SK-N-SH (cell line): ENCODE measurements at regions not wholly inside any gene's neighbourhood (a gene's known extent, or its start where the extent isn't known, plus 50 kb on each side); places are given as distances from the start of the nearest gene placed in this dataset.

Experiments
- CTCF ChIA-PET: fragments of 300-600, 350-600 bp; formaldehyde crosslinking; extraction: SDS; loops from one replicate; lab custom pipeline; 2021; lab: Yijun Ruan, JAX
- POLR2A ChIA-PET: fragments of 350-600 bp; sonication (Branson Sonifier 250); formaldehyde crosslinking; extraction: SDS; loops from one replicate; lab custom pipeline; 2020; ENCODE audit warnings: antibody characterized with exemption, inconsistent platforms; lab: Yijun Ruan, JAX
- DNase-seq: peaks from one replicate; pipeline ENCODE4 v3.0.0; 2012
- H2AFZ ChIP-seq: fragments of 200-600 bp; sonication (generic); 2 replicates; pipeline ENCODE4 v1.8.1; 2016; ENCODE audit warnings: antibody characterized with exemption, mild to moderate bottlenecking, low read depth
- H3F3A ChIP-seq: fragments of 200-600 bp; sonication (generic); replicated peaks from 2 replicates; pipeline ENCODE3; 2016; ENCODE audit warnings: antibody characterized with exemption, mild to moderate bottlenecking; ENCODE audit not compliant: insufficient read depth
- H3K27ac ChIP-seq, 2 experiments: fragments of 200-500 bp in 1 of 2; fragments of 200-600 bp in 1 of 2; sonication (Bioruptor generic) in 1 of 2; sonication (generic), shearing (Covaris generic) in 1 of 2; 2 replicates each; pipeline versions ENCODE4 v1.5.1 to v1.6.1; 2014 to 2016; ENCODE audit warnings: low read depth in 2 of 2, inconsistent platforms in 1 of 2, low read length in 1 of 2, mild to moderate bottlenecking in 1 of 2, mixed read lengths in 1 of 2
- H3K27me3 ChIP-seq: fragments of 200-600 bp; sonication (generic), shearing (Covaris generic); 2 replicates; pipeline ENCODE4 v1.6.1; 2016; ENCODE audit warnings: mixed run types; ENCODE audit not compliant: insufficient read depth
- H3K36me3 ChIP-seq, 2 experiments: fragments of 200-500 bp in 1 of 2; fragments of 200-600 bp in 1 of 2; sonication (Bioruptor generic) in 1 of 2; sonication (generic) in 1 of 2; replicated peaks in 1 of 2; 2 replicates each; pipeline versions ENCODE3 to v1.5.1; 2014 to 2016; ENCODE audit warnings: low read length in 1 of 2, mild to moderate bottlenecking in 1 of 2; ENCODE audit not compliant: insufficient read depth in 2 of 2, control insufficient read depth in 1 of 2
- H3K4me1 ChIP-seq, 2 experiments: fragments of 200-500 bp in 1 of 2; fragments of 200-600 bp in 1 of 2; sonication (Bioruptor generic) in 1 of 2; sonication (generic), shearing (Covaris generic) in 1 of 2; 2 replicates each; pipeline versions ENCODE4 v1.5.1 to v1.6.1; 2014 to 2016; ENCODE audit warnings: low read depth in 1 of 2, low read length in 1 of 2, mixed run types in 1 of 2; ENCODE audit not compliant: insufficient read depth in 2 of 2, control insufficient read depth in 1 of 2
- H3K4me2 ChIP-seq: fragments of 200-600 bp; sonication (generic), shearing (Covaris generic); 2 replicates; pipeline ENCODE4 v1.6.1; 2017; ENCODE audit warnings: mixed run types
- H3K4me3 ChIP-seq, 2 experiments: fragments of 200-500 bp in 1 of 2; fragments of 200-600 bp in 1 of 2; sonication (Bioruptor generic) in 1 of 2; sonication (generic), shearing (Covaris generic) in 1 of 2; 2 replicates each; pipeline versions ENCODE4 v1.5.1 to v1.8.1; 2014 to 2016; ENCODE audit warnings: low read depth in 2 of 2, inconsistent platforms in 1 of 2, low read length in 1 of 2, mild to moderate bottlenecking in 1 of 2, mixed read lengths in 1 of 2, moderate library complexity in 1 of 2
- H3K79me2 ChIP-seq: fragments of 200-600 bp; sonication (generic); 2 replicates; pipeline ENCODE4 v1.8.1; 2017; ENCODE audit warnings: mild to moderate bottlenecking; ENCODE audit not compliant: insufficient read depth
- H3K9ac ChIP-seq: fragments of 200-600 bp; sonication (generic); 2 replicates; pipeline ENCODE4 v1.6.1; 2017; ENCODE audit warnings: mixed run types
- H3K9me2 ChIP-seq: fragments of 200-600 bp; sonication (generic); 2 replicates; pipeline ENCODE4 v1.6.1; 2017; ENCODE audit warnings: mixed run types
- H3K9me3 ChIP-seq: fragments of 200-600 bp; sonication (generic); 2 replicates; pipeline ENCODE4 v1.6.1; 2017; ENCODE audit warnings: mixed run types, mild to moderate bottlenecking, moderate library complexity
- H4K20me1 ChIP-seq: fragments of 200-600 bp; sonication (generic); 2 replicates; pipeline ENCODE4 v1.6.1; 2017; ENCODE audit warnings: mild to moderate bottlenecking, mixed run types; ENCODE audit not compliant: insufficient read depth
- EP300 ChIP-seq, 2 experiments: IDR thresholded peaks; 2 replicates each; pipeline versions ENCODE4 v1.4.0 to v1.6.1; 2012; ENCODE audit warnings: borderline replicate concordance in 1 of 2, low read depth in 1 of 2, low read length in 1 of 2
- FOSL2 ChIP-seq: IDR thresholded peaks from 2 replicates; pipeline ENCODE4 v1.4.0; 2012; ENCODE audit warnings: low read depth, mild to moderate bottlenecking, moderate library complexity, borderline replicate concordance
- JUND ChIP-seq: IDR thresholded peaks from 2 replicates; pipeline ENCODE4 v1.4.0; 2012
- MAX ChIP-seq: IDR thresholded peaks from 2 replicates; pipeline ENCODE4 v1.4.0; 2012; ENCODE audit warnings: low read depth
- NFIC ChIP-seq: IDR thresholded peaks from 2 replicates; pipeline ENCODE4 v1.4.0; 2012; ENCODE audit warnings: borderline replicate concordance
- TCF12 ChIP-seq: IDR thresholded peaks from 2 replicates; pipeline ENCODE4 v1.4.0; 2012
- TEAD4 ChIP-seq: IDR thresholded peaks from 2 replicates; pipeline ENCODE4 v1.4.0; 2012; ENCODE audit warnings: mild to moderate bottlenecking, borderline replicate concordance; ENCODE audit not compliant: insufficient read depth
- WGBS: methylation state at CpG from one replicate; pipeline ENCODE4 v1.1.6; 2017; ENCODE audit warnings: low lambda C conversion rate; 5-methylcytosine and 5-hydroxymethylcytosine counted together
- TF ChIP-seq, protein P1 (sequence below): IDR thresholded peaks from 2 replicates; pipeline ENCODE4 v1.6.1; 2012; ENCODE audit warnings: mild to moderate bottlenecking, low read depth, low read length, moderate library complexity
- TF ChIP-seq, protein P2 (sequence below): IDR thresholded peaks from 2 replicates; pipeline ENCODE4; 2012
- TF ChIP-seq, protein P3 (sequence below): fragments of 200-600 bp; sonication (generic); IDR thresholded peaks from 2 replicates; pipeline ENCODE4 v1.6.1; 2017; ENCODE audit warnings: antibody characterized with exemption, mild to moderate bottlenecking, moderate library complexity
- TF ChIP-seq, protein P4 (sequence below): fragments of 150-350 bp; IDR thresholded peaks from 2 replicates; pipeline ENCODE4 v1.6.1; 2016; ENCODE audit warnings: mild to moderate bottlenecking, low read depth, low read length

- Histone ChIP-seq H3K79me2 (no peaks in the 10 kb centered on the region), H3K4me3 (no peak overlapping the region), H3K27me3 (no peaks in the 10 kb centered on the region), H3K9me2 (no peaks in the 10 kb centered on the region), H4K20me1 (no peaks in the 10 kb centered on the region), H3K4me2 (no peak overlapping the region), H2AFZ (no peak overlapping the region), H3K36me3 (no peaks in the 10 kb centered on the region), H3K4me1 (0 out of 4 replicates have a peak, but pooled peaks cover 0 to 3% of the 10 kb centered on the region in 2 experiments), H3K9ac (no peak overlapping the region), H3K9me3 (no peaks in the 10 kb centered on the region), H3K27ac (peak overlapping the region in 1 of 2 experiments; percentile 33; a peak in 2 of 4 replicates), H3F3A (peaks cover 15% of the 10 kb centered on the region)
- 91% methylated on average over 1 of the region's 1 CpG for WGBS
- CTCF ChIA-PET: no interaction called here
- DNase-seq: no peak
- TF ChIP-seq, protein P1, sequence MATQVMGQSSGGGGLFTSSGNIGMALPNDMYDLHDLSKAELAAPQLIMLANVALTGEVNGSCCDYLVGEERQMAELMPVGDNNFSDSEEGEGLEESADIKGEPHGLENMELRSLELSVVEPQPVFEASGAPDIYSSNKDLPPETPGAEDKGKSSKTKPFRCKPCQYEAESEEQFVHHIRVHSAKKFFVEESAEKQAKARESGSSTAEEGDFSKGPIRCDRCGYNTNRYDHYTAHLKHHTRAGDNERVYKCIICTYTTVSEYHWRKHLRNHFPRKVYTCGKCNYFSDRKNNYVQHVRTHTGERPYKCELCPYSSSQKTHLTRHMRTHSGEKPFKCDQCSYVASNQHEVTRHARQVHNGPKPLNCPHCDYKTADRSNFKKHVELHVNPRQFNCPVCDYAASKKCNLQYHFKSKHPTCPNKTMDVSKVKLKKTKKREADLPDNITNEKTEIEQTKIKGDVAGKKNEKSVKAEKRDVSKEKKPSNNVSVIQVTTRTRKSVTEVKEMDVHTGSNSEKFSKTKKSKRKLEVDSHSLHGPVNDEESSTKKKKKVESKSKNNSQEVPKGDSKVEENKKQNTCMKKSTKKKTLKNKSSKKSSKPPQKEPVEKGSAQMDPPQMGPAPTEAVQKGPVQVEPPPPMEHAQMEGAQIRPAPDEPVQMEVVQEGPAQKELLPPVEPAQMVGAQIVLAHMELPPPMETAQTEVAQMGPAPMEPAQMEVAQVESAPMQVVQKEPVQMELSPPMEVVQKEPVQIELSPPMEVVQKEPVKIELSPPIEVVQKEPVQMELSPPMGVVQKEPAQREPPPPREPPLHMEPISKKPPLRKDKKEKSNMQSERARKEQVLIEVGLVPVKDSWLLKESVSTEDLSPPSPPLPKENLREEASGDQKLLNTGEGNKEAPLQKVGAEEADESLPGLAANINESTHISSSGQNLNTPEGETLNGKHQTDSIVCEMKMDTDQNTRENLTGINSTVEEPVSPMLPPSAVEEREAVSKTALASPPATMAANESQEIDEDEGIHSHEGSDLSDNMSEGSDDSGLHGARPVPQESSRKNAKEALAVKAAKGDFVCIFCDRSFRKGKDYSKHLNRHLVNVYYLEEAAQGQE: no peak
- TF ChIP-seq, protein P2, sequence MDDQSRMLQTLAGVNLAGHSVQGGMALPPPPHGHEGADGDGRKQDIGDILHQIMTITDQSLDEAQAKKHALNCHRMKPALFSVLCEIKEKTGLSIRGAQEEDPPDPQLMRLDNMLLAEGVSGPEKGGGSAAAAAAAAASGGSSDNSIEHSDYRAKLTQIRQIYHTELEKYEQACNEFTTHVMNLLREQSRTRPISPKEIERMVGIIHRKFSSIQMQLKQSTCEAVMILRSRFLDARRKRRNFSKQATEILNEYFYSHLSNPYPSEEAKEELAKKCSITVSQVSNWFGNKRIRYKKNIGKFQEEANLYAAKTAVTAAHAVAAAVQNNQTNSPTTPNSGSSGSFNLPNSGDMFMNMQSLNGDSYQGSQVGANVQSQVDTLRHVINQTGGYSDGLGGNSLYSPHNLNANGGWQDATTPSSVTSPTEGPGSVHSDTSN: peak; percentile 90
- TF ChIP-seq NFIC: peak; percentile 36; the same call in 1 of the 2 replicates
- TF ChIP-seq MAX: no peak
- TF ChIP-seq, protein P3, sequence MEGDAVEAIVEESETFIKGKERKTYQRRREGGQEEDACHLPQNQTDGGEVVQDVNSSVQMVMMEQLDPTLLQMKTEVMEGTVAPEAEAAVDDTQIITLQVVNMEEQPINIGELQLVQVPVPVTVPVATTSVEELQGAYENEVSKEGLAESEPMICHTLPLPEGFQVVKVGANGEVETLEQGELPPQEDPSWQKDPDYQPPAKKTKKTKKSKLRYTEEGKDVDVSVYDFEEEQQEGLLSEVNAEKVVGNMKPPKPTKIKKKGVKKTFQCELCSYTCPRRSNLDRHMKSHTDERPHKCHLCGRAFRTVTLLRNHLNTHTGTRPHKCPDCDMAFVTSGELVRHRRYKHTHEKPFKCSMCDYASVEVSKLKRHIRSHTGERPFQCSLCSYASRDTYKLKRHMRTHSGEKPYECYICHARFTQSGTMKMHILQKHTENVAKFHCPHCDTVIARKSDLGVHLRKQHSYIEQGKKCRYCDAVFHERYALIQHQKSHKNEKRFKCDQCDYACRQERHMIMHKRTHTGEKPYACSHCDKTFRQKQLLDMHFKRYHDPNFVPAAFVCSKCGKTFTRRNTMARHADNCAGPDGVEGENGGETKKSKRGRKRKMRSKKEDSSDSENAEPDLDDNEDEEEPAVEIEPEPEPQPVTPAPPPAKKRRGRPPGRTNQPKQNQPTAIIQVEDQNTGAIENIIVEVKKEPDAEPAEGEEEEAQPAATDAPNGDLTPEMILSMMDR: no peak
- TF ChIP-seq TCF12: peak; percentile 94
- peak; percentile 49; the same call in 1 of the 2 replicates for TF ChIP-seq JUND
- TF ChIP-seq TEAD4: peak; percentile 36; the same call in 1 of the 2 replicates
- TF ChIP-seq EP300 (IDR thresholded peaks at IDR 0.05; ENCODE audit: borderline replicate concordance in 1 of 2, low read depth in 1 of 2, low read length in 1 of 2): peak in 1 of 2 experiments; percentile 37; a peak in 1 of 4 replicates
- TF ChIP-seq FOSL2: peak; percentile 73; the same call in 1 of the 2 replicates
- TF ChIP-seq, protein P4, sequence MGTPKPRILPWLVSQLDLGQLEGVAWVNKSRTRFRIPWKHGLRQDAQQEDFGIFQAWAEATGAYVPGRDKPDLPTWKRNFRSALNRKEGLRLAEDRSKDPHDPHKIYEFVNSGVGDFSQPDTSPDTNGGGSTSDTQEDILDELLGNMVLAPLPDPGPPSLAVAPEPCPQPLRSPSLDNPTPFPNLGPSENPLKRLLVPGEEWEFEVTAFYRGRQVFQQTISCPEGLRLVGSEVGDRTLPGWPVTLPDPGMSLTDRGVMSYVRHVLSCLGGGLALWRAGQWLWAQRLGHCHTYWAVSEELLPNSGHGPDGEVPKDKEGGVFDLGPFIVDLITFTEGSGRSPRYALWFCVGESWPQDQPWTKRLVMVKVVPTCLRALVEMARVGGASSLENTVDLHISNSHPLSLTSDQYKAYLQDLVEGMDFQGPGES: no peak
- POLR2A ChIA-PET: no interaction called here
These were observed 59.9 kb upstream of the ARRDC3 start for GRCh38 chr5:91443023-91443422.
